PC-9 (cell line): ENCODE measurements at regions not wholly inside any gene's neighbourhood (a gene's known extent, or its start where the extent isn't known, plus 50 kb on each side); places are given as distances from the start of the nearest gene placed in this dataset.

Experiments used
- BruUV-seq: library from RNA; stranded (reverse); fragments of 400-500 nt; replicated peaks from 2 replicates; lab custom pipeline; 2021; lab: Mats Ljungman, UMichigan
- CTCF ChIA-PET: fragments of 300-600 bp; sonication (Branson Sonifier 250); formaldehyde crosslinking; loops from one replicate; lab custom pipeline; 2022; ENCODE audit warnings: antibody characterized with exemption; lab: Charles Lee
- POLR2A ChIA-PET: fragments of 300-600 bp; sonication (Branson Sonifier 250); formaldehyde crosslinking; loops from one replicate; lab custom pipeline; 2022; ENCODE audit warnings: antibody characterized with exemption; ENCODE audit not compliant: unreplicated experiment; lab: Charles Lee
- DNase-seq, 2 experiments: peaks; one replicate each; pipeline versions ENCODE4 v3.0.0 to v3.0.0-alpha.2; 2015 to 2022; ENCODE audit warnings: mixed read lengths in 1 of 2
- H2AFZ ChIP-seq: fragments of 200-600 bp; sonication (generic); 2 replicates; pipeline ENCODE4 v1.8.1; 2017; ENCODE audit warnings: antibody characterized with exemption
- H3F3A ChIP-seq: fragments of 200-600 bp; sonication (generic); 2 replicates; pipeline ENCODE4 v1.8.1; 2017; ENCODE audit warnings: antibody characterized with exemption, mild to moderate bottlenecking, low read depth; ENCODE audit not compliant: insufficient read depth
- H3K27ac ChIP-seq: fragments of 200-600 bp; sonication (generic); 2 replicates; pipeline ENCODE4 v1.6.1; 2016; ENCODE audit warnings: mixed run types
- H3K27me3 ChIP-seq: fragments of 200-600 bp; sonication (generic); 2 replicates; pipeline ENCODE4 v1.6.1; 2016; ENCODE audit warnings: low read depth, mixed run types; ENCODE audit not compliant: insufficient read depth
- H3K36me3 ChIP-seq: fragments of 200-600 bp; sonication (generic); 2 replicates; pipeline ENCODE4 v1.6.1; 2016; ENCODE audit warnings: low read depth, mixed run types
- H3K4me1 ChIP-seq: fragments of 200-600 bp; sonication (generic); replicated peaks from 2 replicates; pipeline ENCODE4 v1.6.1; 2016; ENCODE audit warnings: mixed run types; ENCODE audit not compliant: insufficient read depth
- H3K4me2 ChIP-seq: fragments of 200-600 bp; sonication (generic); 2 replicates; pipeline ENCODE4 v1.6.1; 2017; ENCODE audit warnings: mixed run types
- H3K4me3 ChIP-seq: fragments of 200-600 bp; sonication (generic); 2 replicates; pipeline ENCODE4 v1.6.1; 2016; ENCODE audit warnings: mixed run types
- H3K79me2 ChIP-seq: fragments of 200-600 bp; sonication (generic); 2 replicates; pipeline ENCODE4 v1.6.1; 2017; ENCODE audit warnings: low read depth, mixed run types
- H3K9me2 ChIP-seq: fragments of 200-600 bp; sonication (generic); 2 replicates; pipeline ENCODE4 v1.8.1; 2017; ENCODE audit warnings: mild to moderate bottlenecking; ENCODE audit not compliant: insufficient read depth
- H3K9me3 ChIP-seq: fragments of 200-600 bp; sonication (generic); 2 replicates; pipeline ENCODE4 v1.8.1; 2016; ENCODE audit warnings: low read depth; ENCODE audit not compliant: insufficient read depth
- H4K20me1 ChIP-seq: fragments of 200-600 bp; sonication (generic); 2 replicates; pipeline ENCODE4 v1.8.1; 2017; ENCODE audit not compliant: insufficient read depth
- EZH2 ChIP-seq: fragments of 200-600 bp; sonication (generic); IDR thresholded peaks from 2 replicates; pipeline ENCODE4 v1.8.0; 2017; ENCODE audit warnings: antibody characterized with exemption, low read depth
- intact Hi-C: fragments of 100-400 bp; cut with micrococcal nuclease; formaldehyde crosslinking; loops from one replicate; pipeline ENCODE4 v1.10.0; 2022; ENCODE audit not compliant: unreplicated experiment
- TF ChIP-seq, protein P1 (sequence below): fragments of 200-600 bp; sonication (generic); conservative IDR thresholded peaks from 2 replicates; pipeline ENCODE4 v1.6.1; 2017; ENCODE audit warnings: mixed run types, antibody characterized with exemption, mild to moderate bottlenecking, moderate library complexity

DNA sequence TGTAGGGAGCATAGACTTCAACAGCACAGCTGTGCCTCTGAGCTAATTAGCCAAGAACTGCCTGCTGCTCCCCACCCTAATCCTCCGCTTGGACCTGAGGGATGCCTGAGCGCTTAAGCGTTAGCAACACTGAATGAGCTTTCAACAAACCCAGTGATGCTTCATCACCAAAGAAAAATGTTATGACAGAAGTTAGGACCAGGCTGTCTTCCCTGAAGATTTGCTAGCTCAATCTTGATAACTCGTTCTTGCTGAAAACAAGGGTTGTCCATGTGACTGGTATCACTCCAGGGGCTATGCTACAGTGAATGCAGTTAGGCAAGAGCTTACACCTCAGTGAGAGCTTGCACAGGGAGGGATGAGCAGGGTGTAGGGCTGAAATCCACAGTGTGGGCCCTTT lies 190.7 kb upstream of the SIX2 start:
- CTCF ChIA-PET: interaction anchor here (0.6 kb wide), 1 partner anchor 41 kb away, joined by 3 read pairs; no protein-coding TSS in a partner anchor
- POLR2A ChIA-PET: no interaction called here
- no peak overlapping the region for H3K27ac ChIP-seq
- H3K79me2 ChIP-seq: no peaks in the 10 kb centered on the region
- no peak overlapping the region for H3K4me2 ChIP-seq
- no peaks in the 10 kb centered on the region for H3F3A ChIP-seq
- H3K9me3 ChIP-seq: 0 out of 2 replicates have a peak, but pooled peaks cover 9% of the 10 kb centered on the region
- TF ChIP-seq, protein P1, sequence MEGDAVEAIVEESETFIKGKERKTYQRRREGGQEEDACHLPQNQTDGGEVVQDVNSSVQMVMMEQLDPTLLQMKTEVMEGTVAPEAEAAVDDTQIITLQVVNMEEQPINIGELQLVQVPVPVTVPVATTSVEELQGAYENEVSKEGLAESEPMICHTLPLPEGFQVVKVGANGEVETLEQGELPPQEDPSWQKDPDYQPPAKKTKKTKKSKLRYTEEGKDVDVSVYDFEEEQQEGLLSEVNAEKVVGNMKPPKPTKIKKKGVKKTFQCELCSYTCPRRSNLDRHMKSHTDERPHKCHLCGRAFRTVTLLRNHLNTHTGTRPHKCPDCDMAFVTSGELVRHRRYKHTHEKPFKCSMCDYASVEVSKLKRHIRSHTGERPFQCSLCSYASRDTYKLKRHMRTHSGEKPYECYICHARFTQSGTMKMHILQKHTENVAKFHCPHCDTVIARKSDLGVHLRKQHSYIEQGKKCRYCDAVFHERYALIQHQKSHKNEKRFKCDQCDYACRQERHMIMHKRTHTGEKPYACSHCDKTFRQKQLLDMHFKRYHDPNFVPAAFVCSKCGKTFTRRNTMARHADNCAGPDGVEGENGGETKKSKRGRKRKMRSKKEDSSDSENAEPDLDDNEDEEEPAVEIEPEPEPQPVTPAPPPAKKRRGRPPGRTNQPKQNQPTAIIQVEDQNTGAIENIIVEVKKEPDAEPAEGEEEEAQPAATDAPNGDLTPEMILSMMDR: no peak
- no peak for TF ChIP-seq EZH2
- DNase-seq: no peak
- H3K27me3 ChIP-seq: no peaks in the 10 kb centered on the region
- H3K4me1 ChIP-seq: no peaks in the 10 kb centered on the region
- H3K9me2 ChIP-seq: no peaks in the 10 kb centered on the region
- H4K20me1 ChIP-seq: no peaks in the 10 kb centered on the region
- no peak overlapping the region for H2AFZ ChIP-seq
- intact Hi-C loops: no loop called here
- no TSS peak for BruUV-seq
- H3K4me3 ChIP-seq: no peak overlapping the region
- no peaks in the 10 kb centered on the region for H3K36me3 ChIP-seq

DNA sequence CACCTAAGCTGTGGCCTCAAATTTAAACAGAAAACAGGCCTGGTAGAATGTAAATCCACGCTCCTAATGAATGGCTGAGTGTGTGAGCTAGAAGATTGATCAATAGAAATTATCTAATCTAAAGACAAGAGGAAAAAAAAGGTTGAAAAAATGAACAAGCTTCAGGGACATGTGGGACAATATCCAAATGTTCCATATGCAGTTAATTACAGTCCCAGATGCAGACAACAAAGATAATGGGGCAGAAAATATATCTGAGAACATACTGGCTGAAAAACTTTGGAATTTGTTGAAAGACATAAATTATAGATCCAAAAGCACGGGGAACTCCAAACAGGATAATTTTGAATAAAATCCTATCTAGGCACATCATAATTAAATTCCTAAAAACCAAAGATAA lies 186.7 kb upstream of the SIX2 start:
- TF ChIP-seq, protein P1: no peak
- no peak for TF ChIP-seq EZH2
- Histone ChIP-seq H3K79me2 (no peaks in the 10 kb centered on the region), H3F3A (no peaks in the 10 kb centered on the region), H3K27me3 (no peaks in the 10 kb centered on the region), H3K4me3 (no peak overlapping the region), H3K27ac (no peak overlapping the region), H2AFZ (no peak overlapping the region), H3K9me3 (no peaks in the 10 kb centered on the region), H3K4me2 (no peak overlapping the region), H3K4me1 (no peaks in the 10 kb centered on the region), H4K20me1 (no peaks in the 10 kb centered on the region), H3K9me2 (no peaks in the 10 kb centered on the region), H3K36me3 (no peaks in the 10 kb centered on the region)
- CTCF ChIA-PET: no interaction called here
- no peak for DNase-seq
- no TSS peak for BruUV-seq
- intact Hi-C loops: no loop called here
- POLR2A ChIA-PET: interaction anchor here (0.6 kb wide), 1 partner anchor 257 kb away, joined by 14 read pairs; no protein-coding TSS in a partner anchor

DNA sequence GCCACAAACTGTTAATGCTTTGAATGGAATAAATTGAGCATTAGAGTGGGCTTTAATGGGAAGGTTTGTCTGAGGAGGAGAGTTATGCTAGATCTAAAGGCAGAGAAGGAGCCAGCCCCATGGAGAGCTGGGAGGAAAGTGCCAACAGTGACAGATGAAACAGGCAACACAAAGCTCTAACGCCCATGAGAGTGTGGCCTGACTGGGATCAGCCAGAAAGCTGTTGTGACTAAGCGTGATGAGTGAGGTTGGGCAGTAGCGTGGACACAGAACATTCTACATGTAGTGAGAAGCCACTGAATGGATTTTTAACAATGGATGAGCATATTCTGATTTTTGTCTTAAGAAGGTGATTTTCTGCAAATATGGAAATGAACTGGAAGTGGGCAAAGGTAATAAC lies 185.3 kb upstream of the SIX2 start:
- no peaks in the 10 kb centered on the region for H4K20me1 ChIP-seq
- no peaks in the 10 kb centered on the region for H3K79me2 ChIP-seq
- no peak for DNase-seq
- peaks cover 8% of the 10 kb centered on the region for H3K4me1 ChIP-seq
- H3K9me3 ChIP-seq: no peaks in the 10 kb centered on the region
- ChIA-PET CTCF (no interaction called here), POLR2A (no interaction called here)
- no peaks in the 10 kb centered on the region for H3K27me3 ChIP-seq
- no peaks in the 10 kb centered on the region for H3K9me2 ChIP-seq
- BruUV-seq: no TSS peak
- no peak overlapping the region for H2AFZ ChIP-seq
- H3K4me3 ChIP-seq: no peak overlapping the region
- no peak for TF ChIP-seq EZH2
- TF ChIP-seq, protein P1: no peak
- H3K27ac ChIP-seq: no peak overlapping the region
- H3F3A ChIP-seq: no peaks in the 10 kb centered on the region
- no peak overlapping the region for H3K4me2 ChIP-seq
- intact Hi-C loops: no loop called here
- no peaks in the 10 kb centered on the region for H3K36me3 ChIP-seq
